DOHH2 (cell line): ENCODE measurements at regions not wholly inside any gene's neighbourhood (a gene's known extent, or its start where the extent isn't known, plus 50 kb on each side); places are given as distances from the start of the nearest gene placed in this dataset.

Source experiments
- H3F3A ChIP-seq: fragments of 200-600 bp; sonication (generic), shearing (Covaris generic); 2 replicates; pipeline ENCODE4 v1.6.0; 2016; ENCODE audit warnings: antibody characterized with exemption, mild to moderate bottlenecking; ENCODE audit not compliant: control insufficient read depth, insufficient read depth
- H3K27ac ChIP-seq: fragments of 200-600 bp; sonication (generic); 2 replicates; pipeline ENCODE4 v1.5.1; 2014; ENCODE audit warnings: low read depth, mild to moderate bottlenecking, low read length, moderate library complexity
- H3K27me3 ChIP-seq: fragments of 200-600 bp; sonication (generic); 2 replicates; pipeline ENCODE4 v1.6.1; 2014; ENCODE audit warnings: mild to moderate bottlenecking, low read length, mixed read lengths; ENCODE audit not compliant: control insufficient read depth
- H3K36me3 ChIP-seq: fragments of 200-600 bp; sonication (generic); 2 replicates; pipeline ENCODE4 v1.6.1; 2014; ENCODE audit warnings: mild to moderate bottlenecking, low read length, moderate library complexity, mixed read lengths; ENCODE audit not compliant: control insufficient read depth
- H3K4me1 ChIP-seq: fragments of 200-600 bp; sonication (generic); 2 replicates; pipeline ENCODE4 v1.6.1; 2014; ENCODE audit warnings: mild to moderate bottlenecking, low read length, mixed read lengths; ENCODE audit not compliant: control insufficient read depth
- H3K4me2 ChIP-seq: fragments of 200-600 bp; sonication (generic); 2 replicates; pipeline ENCODE4 v1.6.0; 2014; ENCODE audit warnings: mild to moderate bottlenecking, low read length, moderate library complexity
- H3K4me3 ChIP-seq: fragments of 200-600 bp; sonication (generic); 2 replicates; pipeline ENCODE4 v1.5.1; 2014; ENCODE audit warnings: mild to moderate bottlenecking, low read length, mixed read lengths
- H3K79me2 ChIP-seq: fragments of 200-600 bp; sonication (generic); 2 replicates; pipeline ENCODE4 v1.6.1; 2014; ENCODE audit warnings: mild to moderate bottlenecking, low read length, mixed read lengths; ENCODE audit not compliant: control insufficient read depth
- H3K9me2 ChIP-seq: fragments of 200-600 bp; sonication (generic); replicated peaks from 2 replicates; pipeline ENCODE4 v1.6.1; 2014; ENCODE audit warnings: mild to moderate bottlenecking, low read length, mixed read lengths; ENCODE audit not compliant: control insufficient read depth
- H3K9me3 ChIP-seq: fragments of 200-600 bp; sonication (generic); 2 replicates; pipeline ENCODE4 v1.6.1; 2014; ENCODE audit warnings: antibody characterized with exemption, low read length, mixed read lengths; ENCODE audit not compliant: control insufficient read depth, insufficient read depth
- H4K20me1 ChIP-seq: fragments of 200-600 bp; sonication (generic); 2 replicates; pipeline ENCODE4 v1.6.0; 2014; ENCODE audit warnings: low read depth, mild to moderate bottlenecking, antibody characterized with exemption, low read length, moderate library complexity; ENCODE audit not compliant: control insufficient read depth, insufficient read depth
- EZH2phosphoT487 ChIP-seq: fragments of 200-600 bp; sonication (generic); IDR thresholded peaks from 2 replicates; pipeline ENCODE4 v1.6.1; 2017; ENCODE audit warnings: borderline replicate concordance, mild to moderate bottlenecking, antibody characterized with exemption, low read length, moderate library complexity, mixed read lengths
- TF ChIP-seq, protein P1 (sequence below): fragments of 200-600 bp; sonication (generic); IDR thresholded peaks from one replicate; pipeline ENCODE4 v1.5.1; 2014; ENCODE audit warnings: antibody characterized with exemption, mild to moderate bottlenecking, low read depth, low read length; ENCODE audit not compliant: poor library complexity, severe bottlenecking

DNA sequence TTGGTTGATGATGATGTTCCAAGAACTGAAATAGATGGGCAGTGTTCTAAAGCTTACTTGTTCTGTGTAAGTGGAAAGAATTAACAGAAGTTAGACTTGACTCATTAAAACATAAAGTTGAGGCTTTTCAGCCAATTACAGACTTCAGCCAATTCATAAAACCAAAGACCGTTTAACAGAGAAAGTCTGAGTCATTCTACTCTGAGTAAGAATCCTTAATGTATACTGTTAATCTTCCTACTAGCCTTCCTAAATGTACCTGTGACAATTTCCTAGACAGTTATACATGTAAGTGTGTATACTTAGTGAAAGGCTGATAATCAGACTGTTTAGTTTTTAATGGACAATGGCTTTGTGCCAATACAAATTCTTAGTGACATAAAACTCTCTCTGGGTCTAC is 681.0 kb downstream of the RPL10L start:
- H3K27me3 ChIP-seq: no peaks in the 10 kb centered on the region
- H3K4me1 ChIP-seq: no peaks in the 10 kb centered on the region
- no peaks in the 10 kb centered on the region for H4K20me1 ChIP-seq
- H3K27ac ChIP-seq: no peak overlapping the region
- TF ChIP-seq EZH2phosphoT487: no peak
- TF ChIP-seq, protein P1, sequence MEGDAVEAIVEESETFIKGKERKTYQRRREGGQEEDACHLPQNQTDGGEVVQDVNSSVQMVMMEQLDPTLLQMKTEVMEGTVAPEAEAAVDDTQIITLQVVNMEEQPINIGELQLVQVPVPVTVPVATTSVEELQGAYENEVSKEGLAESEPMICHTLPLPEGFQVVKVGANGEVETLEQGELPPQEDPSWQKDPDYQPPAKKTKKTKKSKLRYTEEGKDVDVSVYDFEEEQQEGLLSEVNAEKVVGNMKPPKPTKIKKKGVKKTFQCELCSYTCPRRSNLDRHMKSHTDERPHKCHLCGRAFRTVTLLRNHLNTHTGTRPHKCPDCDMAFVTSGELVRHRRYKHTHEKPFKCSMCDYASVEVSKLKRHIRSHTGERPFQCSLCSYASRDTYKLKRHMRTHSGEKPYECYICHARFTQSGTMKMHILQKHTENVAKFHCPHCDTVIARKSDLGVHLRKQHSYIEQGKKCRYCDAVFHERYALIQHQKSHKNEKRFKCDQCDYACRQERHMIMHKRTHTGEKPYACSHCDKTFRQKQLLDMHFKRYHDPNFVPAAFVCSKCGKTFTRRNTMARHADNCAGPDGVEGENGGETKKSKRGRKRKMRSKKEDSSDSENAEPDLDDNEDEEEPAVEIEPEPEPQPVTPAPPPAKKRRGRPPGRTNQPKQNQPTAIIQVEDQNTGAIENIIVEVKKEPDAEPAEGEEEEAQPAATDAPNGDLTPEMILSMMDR: no peak
- no peaks in the 10 kb centered on the region for H3K9me2 ChIP-seq
- H3K36me3 ChIP-seq: no peaks in the 10 kb centered on the region
- no peak overlapping the region for H3K4me3 ChIP-seq
- H3K9me3 ChIP-seq: no peaks in the 10 kb centered on the region
- H3K79me2 ChIP-seq: no peaks in the 10 kb centered on the region
- no peak overlapping the region for H3K4me2 ChIP-seq
- H3F3A ChIP-seq: no peaks in the 10 kb centered on the region

DNA sequence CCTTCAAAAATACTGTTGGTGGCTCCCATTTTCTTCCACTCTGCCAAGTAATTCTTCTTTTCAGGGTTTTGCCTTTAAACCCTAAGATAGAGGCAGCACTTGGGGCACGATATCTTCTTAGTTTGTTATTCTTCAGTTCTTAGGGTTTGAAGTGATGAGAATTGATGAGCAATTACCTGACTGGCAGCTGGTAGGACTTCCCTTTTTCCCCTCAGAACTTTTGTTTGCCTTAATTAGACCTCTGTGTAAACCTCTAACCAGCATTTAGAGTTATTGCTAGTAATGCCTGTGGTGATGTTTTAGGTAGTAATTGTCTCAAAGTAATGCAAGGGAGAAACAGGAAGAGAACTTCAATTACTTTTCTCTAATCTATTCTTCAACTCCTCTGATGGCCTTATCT is 683.5 kb downstream of the RPL10L start:
- no peaks in the 10 kb centered on the region for H3K4me1 ChIP-seq
- TF ChIP-seq EZH2phosphoT487: no peak

DNA sequence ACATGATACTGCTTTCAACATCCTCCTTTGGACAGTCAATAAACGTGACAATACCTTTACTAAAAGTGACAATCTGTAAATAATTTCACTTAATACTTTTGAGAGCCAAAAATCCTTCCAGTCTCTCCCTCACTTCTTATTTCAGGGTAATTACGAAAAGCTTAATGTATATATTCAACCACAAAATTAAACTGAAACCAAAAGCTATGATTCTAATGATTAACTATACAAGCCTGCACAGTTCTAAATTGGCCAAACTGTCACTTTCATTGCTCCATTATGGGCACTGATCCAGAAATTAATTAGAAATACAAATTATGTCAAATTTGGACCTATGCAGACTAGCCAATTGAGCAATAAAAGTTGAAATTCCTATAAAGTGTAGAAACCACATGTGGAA is 696.5 kb upstream of the MIS18BP1 start:
- Histone ChIP-seq H4K20me1 (no peaks in the 10 kb centered on the region), H3K36me3 (no peaks in the 10 kb centered on the region), H3K27ac (no peak overlapping the region), H3F3A (no peaks in the 10 kb centered on the region), H3K4me2 (no peak overlapping the region), H3K9me3 (no peaks in the 10 kb centered on the region), H3K4me3 (no peak overlapping the region), H3K4me1 (no peaks in the 10 kb centered on the region), H3K9me2 (no peaks in the 10 kb centered on the region), H3K27me3 (no peaks in the 10 kb centered on the region), H3K79me2 (no peaks in the 10 kb centered on the region)
- no peak for TF ChIP-seq EZH2phosphoT487
- TF ChIP-seq, protein P1: no peak

More for the DNA sequence above, 683.5 kb downstream of the RPL10L start:
- Histone ChIP-seq H3F3A (no peaks in the 10 kb centered on the region), H3K27ac (no peak overlapping the region), H3K4me3 (no peak overlapping the region), H3K36me3 (no peaks in the 10 kb centered on the region), H3K4me2 (no peak overlapping the region), H3K9me2 (no peaks in the 10 kb centered on the region), H3K79me2 (no peaks in the 10 kb centered on the region), H4K20me1 (no peaks in the 10 kb centered on the region), H3K27me3 (no peaks in the 10 kb centered on the region), H3K9me3 (no peaks in the 10 kb centered on the region)

DNA sequence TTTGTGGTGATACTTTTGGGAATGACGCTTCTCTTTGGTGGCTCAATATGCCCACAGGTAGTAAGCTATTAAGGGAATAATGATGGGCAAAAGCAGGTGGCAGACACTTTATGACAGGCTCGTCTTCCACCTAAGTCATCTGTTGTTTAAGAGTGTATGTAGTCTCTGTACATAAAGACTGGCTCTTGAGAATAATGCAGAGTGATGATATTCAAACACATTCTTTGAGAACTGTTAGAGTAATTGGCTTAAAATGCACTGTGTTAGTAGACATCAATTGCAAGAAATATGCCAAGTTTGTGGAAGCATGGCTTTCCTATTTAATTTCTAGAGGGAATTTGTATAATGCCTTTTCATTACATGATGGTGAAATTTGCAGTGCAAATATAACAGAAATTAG is 694.8 kb upstream of the MIS18BP1 start:
- no peaks in the 10 kb centered on the region for H4K20me1 ChIP-seq
- H3K79me2 ChIP-seq: no peaks in the 10 kb centered on the region
- H3K9me2 ChIP-seq: no peaks in the 10 kb centered on the region
- H3K27me3 ChIP-seq: no peaks in the 10 kb centered on the region
- no peak overlapping the region for H3K4me2 ChIP-seq
- H3K9me3 ChIP-seq: no peaks in the 10 kb centered on the region
- H3K36me3 ChIP-seq: no peaks in the 10 kb centered on the region
- H3F3A ChIP-seq: no peaks in the 10 kb centered on the region
- TF ChIP-seq EZH2phosphoT487: no peak
- no peak overlapping the region for H3K27ac ChIP-seq
- H3K4me3 ChIP-seq: no peak overlapping the region
- no peaks in the 10 kb centered on the region for H3K4me1 ChIP-seq
